ENCODE measurements at regions not wholly inside any gene's neighbourhood (a gene's known extent, or its start where the extent isn't known, plus 50 kb on each side); places are given as distances from the start of the nearest gene placed in this dataset.
A peak's percentile ranks its signal among the peaks of the same experiment; 100 is the strongest.

DNA sequence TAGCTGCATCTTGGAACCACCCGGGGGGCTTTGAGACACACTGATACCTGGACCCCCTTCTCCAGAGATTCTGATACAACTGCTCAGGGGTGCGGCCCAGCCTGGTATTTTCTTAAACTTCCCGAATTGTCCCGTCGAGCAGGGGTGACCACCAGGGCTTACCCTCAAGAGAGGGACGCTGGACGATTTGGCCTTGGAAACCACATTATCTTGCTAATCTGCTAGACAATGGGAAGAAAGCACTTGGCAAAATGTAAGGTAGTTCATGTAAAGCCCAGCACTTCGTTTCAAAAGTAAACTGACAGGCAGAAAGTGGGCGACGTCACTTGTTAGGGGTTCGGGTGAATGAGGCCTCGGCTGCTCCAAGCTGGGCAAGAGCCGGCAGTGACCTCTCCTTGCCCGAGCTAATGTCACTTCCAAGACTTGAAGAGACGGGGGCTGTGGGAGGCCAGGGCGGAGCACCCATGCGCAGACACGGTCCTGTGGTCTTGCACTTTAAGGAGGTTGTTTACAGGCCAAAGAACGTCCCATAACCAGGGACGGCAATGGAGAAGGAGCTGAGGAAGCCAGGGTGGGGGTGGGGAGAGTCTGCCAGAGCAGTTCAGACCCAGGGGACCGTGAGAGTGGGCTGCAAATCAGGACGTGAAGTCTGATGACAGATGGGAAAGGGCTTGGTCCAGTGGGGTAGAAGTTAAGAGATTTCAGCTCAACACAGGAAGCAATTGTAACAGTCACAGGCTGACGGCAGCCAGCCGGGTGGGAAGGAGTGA lies 152.7 kb upstream of the GSE1 start:
- no peak for DNase-seq (ENCODE audit: low spot score)

DNA sequence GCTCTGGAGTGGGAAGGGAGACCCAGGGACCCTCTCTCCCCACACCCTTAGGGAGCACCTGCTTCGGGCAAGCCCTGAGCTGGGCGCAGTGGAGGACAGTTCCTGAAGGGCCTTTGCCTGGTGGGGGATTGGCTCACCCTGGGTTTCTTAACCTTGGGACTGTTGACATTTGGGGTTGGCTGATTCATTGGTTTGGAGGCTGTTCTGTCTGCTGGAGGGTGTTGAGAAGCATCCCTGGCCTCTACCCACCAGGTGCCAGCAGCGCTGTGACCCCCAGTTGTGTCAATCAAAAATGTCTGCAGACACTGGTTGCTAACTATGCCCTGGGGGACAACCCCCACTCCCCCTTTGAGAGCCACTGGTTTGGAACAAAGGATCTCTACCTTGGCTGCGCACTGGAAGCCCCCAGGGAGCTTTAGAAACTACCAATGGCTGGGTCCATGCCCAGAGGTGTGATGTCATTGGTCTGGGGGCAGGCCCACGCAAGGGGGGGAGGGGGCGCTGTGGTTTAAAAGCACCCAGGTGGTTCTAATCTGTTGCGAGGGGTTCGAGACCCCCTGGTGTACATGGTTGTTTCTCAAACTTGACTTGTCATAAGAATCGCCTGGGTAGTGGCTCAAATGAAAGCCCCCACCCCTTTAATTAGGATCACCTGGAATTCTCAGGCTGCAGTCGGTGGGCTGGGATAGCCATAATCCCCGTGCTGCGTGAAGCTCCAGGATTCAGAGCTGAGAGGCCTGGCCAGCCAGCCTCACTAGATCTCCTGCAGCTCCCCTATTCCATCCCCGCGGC lies 151.9 kb upstream of the GSE1 start:
- peak; percentile 75 for DNase-seq (ENCODE audit: low spot score)

GRCh38 chr16:85461814-85462713 lies 151.1 kb upstream of the GSE1 start:
- DNase-seq (ENCODE audit: low spot score): peak; percentile 76

GRCh38 chr16:85462714-85463611 lies 150.2 kb upstream of the GSE1 start:
- no peak for DNase-seq (ENCODE audit: low spot score)

DNA sequence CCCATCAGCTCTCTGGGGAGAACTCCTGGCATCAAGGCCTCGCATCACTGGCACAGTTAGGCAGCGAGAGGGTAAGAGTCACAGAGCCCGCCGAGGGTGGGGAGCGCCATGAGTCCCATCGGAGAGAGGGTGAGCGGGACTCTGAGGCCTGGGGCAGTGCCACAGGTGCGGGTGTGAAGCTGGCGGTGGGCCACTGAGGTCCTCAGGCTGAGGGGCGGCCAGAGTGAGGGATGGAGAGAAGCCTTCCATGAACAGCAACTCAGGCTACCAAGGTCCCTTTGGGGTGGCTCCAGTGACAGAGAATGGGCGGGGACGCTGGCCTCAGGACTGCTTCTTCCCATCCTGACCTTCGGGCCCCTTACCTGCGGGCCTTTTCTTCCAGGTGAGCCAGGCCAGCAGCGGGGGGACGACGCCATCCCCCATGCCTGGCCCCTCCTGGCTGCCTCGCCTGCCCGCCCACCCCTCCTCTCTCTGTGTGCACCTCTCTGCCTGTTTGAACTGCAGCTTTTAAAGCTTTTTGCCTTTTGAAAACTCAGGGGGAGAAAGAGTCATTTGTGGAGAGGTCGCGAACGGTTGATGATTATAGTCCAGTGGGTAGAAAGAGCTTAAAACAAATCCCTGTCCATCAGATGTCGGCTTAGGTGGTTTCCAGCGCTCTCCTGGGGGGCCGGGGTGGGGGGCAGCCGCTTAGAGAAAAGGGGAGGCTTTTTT lies 149.3 kb upstream of the GSE1 start:
- no peak for DNase-seq (ENCODE audit: low spot score)

- DNase-seq (ENCODE audit: low spot score): no peak
Observed at GRCh38 chr16:85464383-85465305, 148.5 kb upstream of the GSE1 start.

DNA sequence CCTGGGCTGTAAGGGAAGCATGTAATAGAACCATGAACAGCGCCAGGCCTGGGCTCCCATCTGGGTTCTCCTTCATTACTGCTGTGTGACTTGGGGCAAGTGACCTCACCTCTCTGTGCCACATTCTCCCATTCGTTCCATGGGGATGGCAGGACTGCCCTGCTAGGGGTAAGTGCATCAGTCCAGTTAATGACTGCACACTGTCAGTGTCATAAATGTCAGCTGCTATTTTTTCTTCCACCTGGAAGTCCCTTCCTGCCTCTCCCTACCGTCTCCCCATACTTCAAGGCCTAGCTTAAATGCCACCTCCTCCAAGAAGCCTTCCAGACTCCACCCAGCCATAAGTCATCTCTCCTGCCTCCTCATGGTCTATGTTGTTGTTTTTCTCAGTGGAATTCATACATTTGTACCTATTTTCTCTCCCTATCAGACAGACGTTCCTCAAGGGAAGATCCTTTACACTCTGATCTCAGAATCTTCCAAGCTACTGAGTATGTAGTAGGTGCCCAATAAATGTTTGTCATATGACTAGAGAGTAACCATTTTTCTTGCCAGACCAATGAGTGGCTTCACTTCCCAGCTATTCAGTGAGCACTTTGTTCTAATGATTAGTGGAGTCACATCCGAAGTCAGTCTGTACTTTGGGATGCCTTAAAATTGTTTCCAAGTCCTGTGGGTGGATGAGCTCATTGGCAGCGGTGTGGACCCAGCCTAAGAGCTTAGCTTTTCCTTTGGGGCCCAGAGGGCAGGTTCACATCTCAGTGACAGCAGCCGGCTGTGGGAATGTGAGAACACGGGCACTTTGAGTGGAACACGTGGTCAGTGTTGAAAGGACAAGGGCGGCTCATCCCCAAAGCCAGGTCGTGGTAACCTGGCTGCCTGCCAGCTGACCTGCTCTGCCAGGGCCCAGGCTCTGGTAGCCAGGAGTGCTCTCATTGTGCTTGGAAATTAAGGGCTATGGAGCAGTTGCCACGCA lies 147.5 kb upstream of the GSE1 start:
- DNase-seq (ENCODE audit: low spot score): peak; percentile 67

GRCh38 chr16:85466304-85466700 lies 146.8 kb upstream of the GSE1 start:
- no peak for DNase-seq (ENCODE audit: low spot score)

- no peak for DNase-seq (ENCODE audit: low spot score)
Observed at GRCh38 chr16:85466989-85467388, 146.1 kb upstream of the GSE1 start.

GRCh38 chr16:85469929-85470590 lies 143.1 kb upstream of the GSE1 start:
- no peak for DNase-seq (ENCODE audit: low spot score)

DNA sequence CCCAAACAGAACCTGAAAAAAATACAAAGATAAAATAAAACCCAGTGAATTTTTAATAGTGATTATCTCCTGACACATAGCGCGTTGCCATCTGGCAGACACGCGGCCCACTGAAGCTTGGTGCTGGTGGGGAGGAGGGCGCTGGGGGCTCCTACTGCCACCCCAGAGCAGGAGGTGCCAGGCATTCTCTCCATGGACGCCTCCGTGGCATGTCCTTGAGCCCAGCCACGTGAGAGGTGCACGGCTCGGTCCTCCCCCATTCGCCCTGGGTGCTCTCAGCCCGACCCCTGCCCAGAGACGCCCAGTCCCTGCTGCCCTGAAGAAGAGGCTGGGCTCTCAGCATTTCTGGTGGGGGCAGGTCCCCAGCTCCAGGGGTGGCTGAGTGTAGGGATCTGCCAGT lies 142.2 kb upstream of the GSE1 start:
- DNase-seq (ENCODE audit: low spot score): no peak

- DNase-seq (ENCODE audit: low spot score): no peak
Observed at GRCh38 chr16:85471469-85472431, 141.4 kb upstream of the GSE1 start.

DNA sequence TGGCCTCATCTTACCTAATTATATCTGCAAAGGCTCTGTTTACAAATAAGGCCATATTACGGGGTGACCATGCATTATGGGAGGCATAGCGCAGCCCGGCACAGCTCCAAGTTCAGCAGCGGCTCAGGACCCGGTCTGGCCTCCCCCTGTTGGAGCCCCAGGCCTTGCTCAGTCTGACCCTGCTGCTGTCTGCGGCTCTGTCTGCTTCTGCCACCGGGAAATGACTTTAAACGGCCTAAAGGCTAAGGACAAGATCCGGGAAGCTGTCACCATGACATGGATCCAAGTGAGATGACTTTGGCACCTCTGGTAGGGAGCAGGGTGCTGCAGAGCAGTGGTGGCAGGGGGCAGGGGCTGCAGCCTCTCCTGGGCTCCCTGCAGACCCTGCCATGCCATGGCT lies 140.6 kb upstream of the GSE1 start:
- no peak for DNase-seq (ENCODE audit: low spot score)

DNA sequence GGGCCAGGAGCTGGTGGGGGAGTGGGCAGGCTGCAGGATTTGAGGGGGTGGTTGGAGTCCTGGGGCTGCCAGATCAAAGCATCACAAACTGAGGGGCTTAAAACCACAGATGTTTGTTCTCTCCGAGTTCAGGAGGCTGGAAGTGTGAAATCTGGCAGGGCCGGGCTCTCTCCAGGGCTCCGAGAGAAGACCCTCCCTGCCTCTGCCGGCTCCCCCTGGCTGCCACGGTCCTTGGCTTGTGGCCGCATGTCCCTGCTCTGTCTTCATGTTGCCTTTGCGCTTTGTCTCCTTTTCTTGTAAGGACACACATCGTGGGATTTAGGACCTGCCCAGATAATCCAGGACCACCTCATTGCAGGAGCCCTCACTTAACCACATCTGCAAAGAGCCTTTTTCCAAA lies 139.8 kb upstream of the GSE1 start:
- no peak for DNase-seq (ENCODE audit: low spot score)

GRCh38 chr16:85473909-85474620 lies 139.1 kb upstream of the GSE1 start:
- no peak for DNase-seq (ENCODE audit: low spot score)

- DNase-seq (ENCODE audit: low spot score): no peak
Observed at GRCh38 chr16:85474621-85475217, 138.4 kb upstream of the GSE1 start.

Data from HuH-7.5 (cell line).